ENCODE measurements at regions not wholly inside any gene's neighbourhood (a gene's known extent, or its start where the extent isn't known, plus 50 kb on each side); places are given as distances from the start of the nearest gene placed in this dataset.

DNA sequence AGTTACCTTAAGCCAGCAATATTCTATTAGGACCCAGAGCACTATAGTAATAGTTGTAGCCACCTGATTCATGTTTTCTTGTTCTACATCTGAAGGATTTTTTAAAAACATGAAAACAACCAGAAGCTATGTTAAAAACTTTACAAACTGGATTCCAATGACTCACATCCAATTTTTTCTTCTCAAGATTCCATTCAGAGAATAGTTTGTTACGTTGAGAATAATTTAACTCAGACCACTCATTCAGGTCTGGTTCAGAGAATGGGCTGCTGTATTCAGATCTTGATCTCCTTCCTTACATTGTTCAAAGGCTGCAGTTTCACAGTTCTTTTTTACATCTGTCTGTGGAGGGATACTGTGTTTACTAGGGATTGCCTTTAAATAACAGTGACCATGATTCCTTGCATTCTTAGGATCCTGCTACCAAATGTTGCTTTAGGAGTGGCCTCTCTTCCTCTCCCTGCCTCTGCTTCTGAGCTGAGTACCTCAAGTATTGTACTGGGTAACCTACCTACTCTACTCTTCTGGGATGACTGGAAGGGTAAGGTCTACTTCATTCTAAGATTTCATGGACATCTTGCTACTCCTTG, 448.0 kb upstream of the FBXO33 start:
- H3K4me1 ChIP-seq (ENCODE audit: insufficient read depth, insufficient read length), result no peaks in the 10 kb centered on the region
- no peak for TF ChIP-seq SUZ12 (IDR thresholded peaks at IDR 0.05; ENCODE audit: extremely low read depth, insufficient read depth, insufficient read length)
- TF ChIP-seq ZNF274 (IDR thresholded peaks at IDR 0.05; ENCODE audit: low read depth, low read length), result no peak
- no peak for TF ChIP-seq YY1 (IDR thresholded peaks at IDR 0.05; ENCODE audit: insufficient read depth, insufficient read length)
- H3K27me3 ChIP-seq (ENCODE audit: insufficient read depth, insufficient read length), result no peaks in the 10 kb centered on the region
- H3K4me3 ChIP-seq (ENCODE audit: insufficient read length, low read depth), result no peak overlapping the region
- H3K9ac ChIP-seq (ENCODE audit: insufficient read length, low read depth), result no peak overlapping the region
- H3K9me3 ChIP-seq (ENCODE audit: insufficient read depth, low read length), result no peaks in the 10 kb centered on the region
- DNase-seq (ENCODE audit: low read depth, low spot score), result no peak
- no peaks in the 10 kb centered on the region for H3K36me3 ChIP-seq (ENCODE audit: insufficient read depth, insufficient read length, low read length)

GRCh38 chr14:39877577-39878190, 445.5 kb upstream of the FBXO33 start:
- TF ChIP-seq ZNF274 (IDR thresholded peaks at IDR 0.05; ENCODE audit: low read depth, low read length), result no peak
- no peak for TF ChIP-seq SUZ12 (IDR thresholded peaks at IDR 0.05; ENCODE audit: extremely low read depth, insufficient read depth, insufficient read length)
- TF ChIP-seq YY1 (IDR thresholded peaks at IDR 0.05; ENCODE audit: insufficient read depth, insufficient read length), result no peak
- DNase-seq (ENCODE audit: low read depth, low spot score), result no peak

DNA sequence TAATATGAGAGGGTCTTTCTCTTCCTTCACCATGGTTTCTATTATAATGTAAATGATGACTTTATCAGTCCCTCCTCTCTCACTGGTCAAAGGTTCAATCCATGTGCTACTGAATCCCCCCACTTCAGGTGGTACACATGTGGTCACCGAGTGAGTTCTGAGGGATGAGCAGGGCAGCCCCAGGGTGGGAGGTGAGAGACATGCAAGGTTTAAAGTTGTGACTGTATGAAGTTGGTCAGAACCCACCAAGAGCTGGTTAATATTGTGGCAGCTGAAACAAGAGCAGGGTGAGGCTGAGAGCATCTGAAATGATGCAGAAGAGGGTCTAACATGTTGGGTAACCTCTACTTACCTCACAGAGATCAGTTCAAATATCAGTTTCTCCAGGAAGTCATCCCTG, 444.7 kb upstream of the FBXO33 start:
- no peaks in the 10 kb centered on the region for H3K4me1 ChIP-seq (ENCODE audit: insufficient read depth, insufficient read length)
- no peak overlapping the region for H3K4me3 ChIP-seq (ENCODE audit: insufficient read length, low read depth)

More at GRCh38 chr14:39877577-39878190, 445.5 kb upstream of the FBXO33 start:
- no peaks in the 10 kb centered on the region for H3K4me1 ChIP-seq (ENCODE audit: insufficient read depth, insufficient read length)
- no peak overlapping the region for H3K9ac ChIP-seq (ENCODE audit: insufficient read length, low read depth)
- no peaks in the 10 kb centered on the region for H3K36me3 ChIP-seq (ENCODE audit: insufficient read depth, insufficient read length, low read length)
- no peak overlapping the region for H3K4me3 ChIP-seq (ENCODE audit: insufficient read length, low read depth)
- no peaks in the 10 kb centered on the region for H3K9me3 ChIP-seq (ENCODE audit: insufficient read depth, low read length)
- H3K27me3 ChIP-seq (ENCODE audit: insufficient read depth, insufficient read length), result no peaks in the 10 kb centered on the region

GRCh38 chr14:39875028-39875427, 442.8 kb upstream of the FBXO33 start:
- Histone ChIP-seq H3K27me3 (ENCODE audit: insufficient read depth, insufficient read length) (no peaks in the 10 kb centered on the region), H3K4me3 (ENCODE audit: insufficient read length, low read depth) (no peak overlapping the region), H3K36me3 (ENCODE audit: insufficient read depth, insufficient read length, low read length) (no peaks in the 10 kb centered on the region), H3K9me3 (ENCODE audit: insufficient read depth, low read length) (no peaks in the 10 kb centered on the region), H3K4me1 (ENCODE audit: insufficient read depth, insufficient read length) (no peaks in the 10 kb centered on the region), H3K9ac (ENCODE audit: insufficient read length, low read depth) (no peak overlapping the region)
- no peak for DNase-seq (ENCODE audit: low read depth, low spot score)
- TF ChIP-seq ZNF274 (IDR thresholded peaks at IDR 0.05; ENCODE audit: low read depth, low read length) (no peak), SUZ12 (IDR thresholded peaks at IDR 0.05; ENCODE audit: extremely low read depth, insufficient read depth, insufficient read length) (no peak), YY1 (IDR thresholded peaks at IDR 0.05; ENCODE audit: insufficient read depth, insufficient read length) (no peak)

More for the DNA sequence above, 444.7 kb upstream of the FBXO33 start:
- Histone ChIP-seq H3K9ac (ENCODE audit: insufficient read length, low read depth) (no peak overlapping the region), H3K36me3 (ENCODE audit: insufficient read depth, insufficient read length, low read length) (no peaks in the 10 kb centered on the region), H3K27me3 (ENCODE audit: insufficient read depth, insufficient read length) (no peaks in the 10 kb centered on the region), H3K9me3 (ENCODE audit: insufficient read depth, low read length) (no peaks in the 10 kb centered on the region)
- no peak for DNase-seq (ENCODE audit: low read depth, low spot score)
- no peak for TF ChIP-seq SUZ12 (IDR thresholded peaks at IDR 0.05; ENCODE audit: extremely low read depth, insufficient read depth, insufficient read length)
- no peak for TF ChIP-seq YY1 (IDR thresholded peaks at IDR 0.05; ENCODE audit: insufficient read depth, insufficient read length)
- no peak for TF ChIP-seq ZNF274 (IDR thresholded peaks at IDR 0.05; ENCODE audit: low read depth, low read length)

DNA sequence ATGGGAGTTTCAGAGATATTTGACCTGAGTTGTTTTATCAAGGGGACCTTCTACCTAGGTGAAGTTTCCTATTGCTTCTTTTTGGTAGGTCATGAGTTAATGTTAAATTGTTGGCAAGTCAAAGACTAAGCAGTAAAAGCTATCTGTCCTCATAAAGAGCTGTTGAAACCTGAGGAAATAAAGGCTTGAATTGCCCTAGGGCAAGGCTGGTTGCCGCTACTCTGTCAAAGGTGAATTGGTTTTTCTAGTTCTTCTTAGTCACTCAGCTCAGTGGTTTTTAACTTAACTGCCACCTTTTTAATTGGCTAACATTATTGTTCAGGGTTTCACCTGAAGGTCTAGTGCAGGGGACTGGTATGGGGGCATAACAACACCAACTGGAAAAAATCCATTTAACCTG, 441.6 kb upstream of the FBXO33 start:
- H3K27me3 ChIP-seq (ENCODE audit: insufficient read depth, insufficient read length), result no peaks in the 10 kb centered on the region
- DNase-seq (ENCODE audit: low read depth, low spot score), result no peak
- no peaks in the 10 kb centered on the region for H3K9me3 ChIP-seq (ENCODE audit: insufficient read depth, low read length)
- H3K9ac ChIP-seq (ENCODE audit: insufficient read length, low read depth), result no peak overlapping the region
- no peak for TF ChIP-seq ZNF274 (IDR thresholded peaks at IDR 0.05; ENCODE audit: low read depth, low read length)
- no peak for TF ChIP-seq SUZ12 (IDR thresholded peaks at IDR 0.05; ENCODE audit: extremely low read depth, insufficient read depth, insufficient read length)
- no peak for TF ChIP-seq YY1 (IDR thresholded peaks at IDR 0.05; ENCODE audit: insufficient read depth, insufficient read length)
- H3K4me3 ChIP-seq (ENCODE audit: insufficient read length, low read depth), result no peak overlapping the region
- no peaks in the 10 kb centered on the region for H3K36me3 ChIP-seq (ENCODE audit: insufficient read depth, insufficient read length, low read length)
- no peaks in the 10 kb centered on the region for H3K4me1 ChIP-seq (ENCODE audit: insufficient read depth, insufficient read length)

DNA sequence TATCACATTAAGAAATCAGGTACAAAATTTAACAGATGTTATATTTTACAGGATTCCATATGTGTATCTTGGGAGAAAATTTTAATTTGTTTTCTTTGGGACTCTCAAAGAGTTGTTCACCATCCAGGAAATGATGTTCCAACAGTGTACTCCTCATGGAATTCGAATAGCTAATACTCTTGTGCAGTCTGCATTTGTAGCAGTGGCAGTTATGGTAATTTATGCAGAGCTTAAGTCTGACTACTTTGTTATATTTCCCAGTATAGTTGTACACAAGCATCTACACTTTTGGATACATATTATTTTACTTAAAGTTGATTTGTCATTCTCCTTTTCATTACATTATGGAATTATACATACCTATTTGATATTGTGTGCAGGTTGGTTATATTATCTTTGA, 436.7 kb upstream of the FBXO33 start:
- no peak for TF ChIP-seq ZNF274 (IDR thresholded peaks at IDR 0.05; ENCODE audit: low read depth, low read length)
- TF ChIP-seq SUZ12 (IDR thresholded peaks at IDR 0.05; ENCODE audit: extremely low read depth, insufficient read depth, insufficient read length), result no peak
- no peak for TF ChIP-seq YY1 (IDR thresholded peaks at IDR 0.05; ENCODE audit: insufficient read depth, insufficient read length)
- H3K27me3 ChIP-seq (ENCODE audit: insufficient read depth, insufficient read length), result no peaks in the 10 kb centered on the region
- no peaks in the 10 kb centered on the region for H3K4me1 ChIP-seq (ENCODE audit: insufficient read depth, insufficient read length)
- DNase-seq (ENCODE audit: low read depth, low spot score), result no peak
- no peak overlapping the region for H3K4me3 ChIP-seq (ENCODE audit: insufficient read length, low read depth)
- no peaks in the 10 kb centered on the region for H3K9me3 ChIP-seq (ENCODE audit: insufficient read depth, low read length)
- no peaks in the 10 kb centered on the region for H3K36me3 ChIP-seq (ENCODE audit: insufficient read depth, insufficient read length, low read length)
- H3K9ac ChIP-seq (ENCODE audit: insufficient read length, low read depth), result no peak overlapping the region

DNA sequence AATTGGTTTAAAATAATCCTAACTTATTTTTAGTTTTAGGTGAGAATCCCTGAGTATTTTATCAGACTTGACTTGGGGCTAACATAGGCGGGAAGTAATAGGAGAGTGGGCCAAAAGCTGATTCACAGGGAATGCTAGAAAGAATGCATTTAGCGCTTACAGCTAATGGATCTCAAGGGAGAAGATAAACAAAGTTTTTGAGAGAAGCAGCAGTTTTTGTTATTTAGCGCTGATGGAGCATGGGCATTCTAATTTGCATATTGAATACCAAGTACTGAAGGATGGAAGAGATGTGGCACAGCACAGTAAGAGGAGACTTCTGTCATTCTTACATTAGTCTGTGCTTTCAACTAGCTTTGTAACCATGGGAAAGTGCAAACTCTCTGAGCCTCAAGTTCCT, 436.0 kb upstream of the FBXO33 start:
- no peak for TF ChIP-seq SUZ12 (IDR thresholded peaks at IDR 0.05; ENCODE audit: extremely low read depth, insufficient read depth, insufficient read length)
- no peak for DNase-seq (ENCODE audit: low read depth, low spot score)
- Histone ChIP-seq H3K4me3 (ENCODE audit: insufficient read length, low read depth) (no peak overlapping the region), H3K4me1 (ENCODE audit: insufficient read depth, insufficient read length) (no peaks in the 10 kb centered on the region), H3K9ac (ENCODE audit: insufficient read length, low read depth) (no peak overlapping the region), H3K9me3 (ENCODE audit: insufficient read depth, low read length) (no peaks in the 10 kb centered on the region), H3K36me3 (ENCODE audit: insufficient read depth, insufficient read length, low read length) (no peaks in the 10 kb centered on the region), H3K27me3 (ENCODE audit: insufficient read depth, insufficient read length) (no peaks in the 10 kb centered on the region)
